ENCODE measurements at regions not wholly inside any gene's neighbourhood (a gene's known extent, or its start where the extent isn't known, plus 50 kb on each side); places are given as distances from the start of the nearest gene placed in this dataset.

DNA sequence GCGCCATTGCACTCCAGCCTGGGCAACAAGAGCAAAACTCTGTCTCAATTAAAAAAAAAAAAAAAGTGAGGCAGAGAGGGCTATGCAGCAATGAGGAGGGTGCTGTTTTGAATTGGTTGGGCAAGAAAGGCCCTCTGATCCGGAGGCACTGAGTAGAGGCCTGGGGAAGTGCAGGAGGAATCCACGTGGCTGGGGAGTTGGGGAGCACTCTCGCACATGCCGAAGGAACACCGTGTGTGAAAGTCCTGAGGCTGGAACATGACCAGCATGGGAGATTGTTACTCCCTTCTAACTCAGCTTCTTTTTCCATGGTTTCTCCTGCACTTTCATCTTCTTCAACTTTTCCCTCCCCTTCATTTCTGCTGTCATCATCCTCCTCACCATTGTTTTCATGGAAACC is 347.9 kb upstream of the HS6ST1 start:
- TF ChIP-seq, protein P1, sequence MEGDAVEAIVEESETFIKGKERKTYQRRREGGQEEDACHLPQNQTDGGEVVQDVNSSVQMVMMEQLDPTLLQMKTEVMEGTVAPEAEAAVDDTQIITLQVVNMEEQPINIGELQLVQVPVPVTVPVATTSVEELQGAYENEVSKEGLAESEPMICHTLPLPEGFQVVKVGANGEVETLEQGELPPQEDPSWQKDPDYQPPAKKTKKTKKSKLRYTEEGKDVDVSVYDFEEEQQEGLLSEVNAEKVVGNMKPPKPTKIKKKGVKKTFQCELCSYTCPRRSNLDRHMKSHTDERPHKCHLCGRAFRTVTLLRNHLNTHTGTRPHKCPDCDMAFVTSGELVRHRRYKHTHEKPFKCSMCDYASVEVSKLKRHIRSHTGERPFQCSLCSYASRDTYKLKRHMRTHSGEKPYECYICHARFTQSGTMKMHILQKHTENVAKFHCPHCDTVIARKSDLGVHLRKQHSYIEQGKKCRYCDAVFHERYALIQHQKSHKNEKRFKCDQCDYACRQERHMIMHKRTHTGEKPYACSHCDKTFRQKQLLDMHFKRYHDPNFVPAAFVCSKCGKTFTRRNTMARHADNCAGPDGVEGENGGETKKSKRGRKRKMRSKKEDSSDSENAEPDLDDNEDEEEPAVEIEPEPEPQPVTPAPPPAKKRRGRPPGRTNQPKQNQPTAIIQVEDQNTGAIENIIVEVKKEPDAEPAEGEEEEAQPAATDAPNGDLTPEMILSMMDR (IDR thresholded peaks at IDR 0.05): no peak
- TF ChIP-seq POLR2A (IDR thresholded peaks at IDR 0.05): no peak

Data from thyroid gland (tissue), 4 donors.